H1 (cell line): ENCODE measurements at regions not wholly inside any gene's neighbourhood (a gene's known extent, or its start where the extent isn't known, plus 50 kb on each side); places are given as distances from the start of the nearest gene placed in this dataset.

Source experiments
- CTCF ChIA-PET: fragments of 300-600 bp; sonication (Branson Sonifier 250); formaldehyde crosslinking; loops from one replicate; lab custom pipeline; 2021; ENCODE audit not compliant: partially characterized antibody; lab: Charles Lee
- POLR2A ChIA-PET: fragments of 300-600 bp; sonication (Branson Sonifier 250); formaldehyde crosslinking; loops from one replicate; lab custom pipeline; 2021; ENCODE audit warnings: inconsistent platforms; ENCODE audit not compliant: partially characterized antibody; lab: Charles Lee
- DNase-seq, 2 experiments: peaks; one replicate each; pipeline versions ENCODE4 v3.0.0 to v3.0.0-alpha.2; 2010 to 2022; ENCODE audit warnings: low spot score in 2 of 2, low read depth in 1 of 2, mixed read lengths in 1 of 2
- FAIRE-seq: peaks from 2 replicates; lab custom pipeline; 2011; peaks lifted over from hg19 to GRCh38; lab: Jason Lieb, UNC
- H2AFZ ChIP-seq: 2 replicates; pipeline ENCODE4 v1.8.1; 2012; ENCODE audit warnings: low read length, inconsistent platforms
- H2AK5ac ChIP-seq: 2 replicates; pipeline ENCODE4 v1.6.1; 2013; ENCODE audit warnings: low read depth, low read length
- H2BK120ac ChIP-seq: replicated peaks from 2 replicates; pipeline ENCODE3; 2013; ENCODE audit warnings: low read depth, low read length, inconsistent platforms
- H2BK12ac ChIP-seq: 2 replicates; pipeline ENCODE4 v1.6.1; 2013; ENCODE audit warnings: low read depth, low read length
- H2BK15ac ChIP-seq: 2 replicates; pipeline ENCODE4 v1.6.1; 2013; ENCODE audit warnings: low read length
- H2BK20ac ChIP-seq: 2 replicates; pipeline ENCODE4 v1.6.1; 2013; ENCODE audit warnings: low read length
- H2BK5ac ChIP-seq: 2 replicates; pipeline ENCODE4 v1.6.1; 2013; ENCODE audit warnings: low read depth, low read length
- H3K14ac ChIP-seq: 2 replicates; pipeline ENCODE4 v1.6.1; 2013; ENCODE audit warnings: inconsistent platforms; ENCODE audit not compliant: insufficient read length
- H3K18ac ChIP-seq: 2 replicates; pipeline ENCODE4 v1.6.1; 2013; ENCODE audit warnings: low read length; ENCODE audit errors: extremely low read depth
- H3K23ac ChIP-seq: 2 replicates; pipeline ENCODE4 v1.6.1; 2013; ENCODE audit warnings: inconsistent platforms; ENCODE audit not compliant: insufficient read length
- H3K23me2 ChIP-seq: 2 replicates; pipeline ENCODE4 v1.6.1; 2013; ENCODE audit warnings: low read depth, low read length
- H3K27ac ChIP-seq: 2 replicates; pipeline ENCODE4 v1.6.1; 2011; ENCODE audit warnings: low read depth, low read length, inconsistent platforms
- H3K27me3 ChIP-seq, 4 experiments: replicated peaks in 1 of 4; 1 replicate in 1 of 4; 2 replicates in 3 of 4; pipeline versions ENCODE4 v1.6.1 to v1.8.1; 2011 to 2013; ENCODE audit warnings: low read length in 3 of 4, mild to moderate bottlenecking in 3 of 4, inconsistent platforms in 2 of 4, mixed read lengths in 2 of 4, moderate library complexity in 1 of 4; ENCODE audit not compliant: control insufficient read depth in 3 of 4, insufficient read depth in 3 of 4; ENCODE audit errors: extremely low read depth in 1 of 4
- H3K36me3 ChIP-seq, 4 experiments: 2 replicates each; pipeline versions ENCODE4 v1.6.1 to v1.8.1; 2011 to 2013; ENCODE audit warnings: mild to moderate bottlenecking in 4 of 4, low read length in 3 of 4, moderate library complexity in 2 of 4, control low read depth in 1 of 4, inconsistent platforms in 1 of 4; ENCODE audit not compliant: insufficient read depth in 4 of 4, control insufficient read depth in 2 of 4
- H3K4ac ChIP-seq: replicated peaks from 2 replicates; pipeline ENCODE3; 2013; ENCODE audit warnings: low read length, low read depth, mixed read lengths, inconsistent platforms; ENCODE audit not compliant: insufficient read length
- H3K4me1 ChIP-seq, 4 experiments: replicated peaks in 1 of 4; 1 replicate in 1 of 4; 2 replicates in 3 of 4; pipeline versions ENCODE4 v1.6.1 to v1.8.1; 2011 to 2013; ENCODE audit warnings: low read length in 3 of 4, inconsistent platforms in 2 of 4, mixed read lengths in 1 of 4; ENCODE audit not compliant: insufficient read depth in 4 of 4, control insufficient read depth in 3 of 4
- H3K4me2 ChIP-seq, 2 experiments: 2 replicates each; pipeline versions ENCODE4 v1.6.1 to v1.8.1; 2011 to 2013; ENCODE audit warnings: low read depth in 2 of 2, low read length in 2 of 2, control low read depth in 1 of 2, inconsistent platforms in 1 of 2, mild to moderate bottlenecking in 1 of 2; ENCODE audit not compliant: insufficient read depth in 1 of 2
- H3K4me3 ChIP-seq, 4 experiments: fragments of 200-600, 300-600 bp in 1 of 4; sonication (generic), shearing (Covaris generic), sonication (Bioruptor Twin) in 1 of 4; 2 replicates each; pipeline versions ENCODE4 v1.5.1 to v1.8.1; 2011 to 2016; ENCODE audit warnings: low read length in 4 of 4, low read depth in 3 of 4, control low read depth in 2 of 4, inconsistent platforms in 2 of 4, mild to moderate bottlenecking in 2 of 4, mixed read lengths in 1 of 4, moderate library complexity in 1 of 4; ENCODE audit not compliant: insufficient read depth in 2 of 4; ENCODE audit errors: extremely low read depth in 1 of 4
- H3K56ac ChIP-seq: replicated peaks from 2 replicates; pipeline ENCODE3; 2013; ENCODE audit warnings: low read depth, mild to moderate bottlenecking, mixed read lengths, low read length, inconsistent platforms; ENCODE audit not compliant: insufficient read length
- H3K79me1 ChIP-seq: 2 replicates; pipeline ENCODE4 v1.6.1; 2013; ENCODE audit warnings: low read depth, low read length, control low read depth
- H3K79me2 ChIP-seq, 2 experiments: 2 replicates each; pipeline versions ENCODE4 v1.6.1 to v1.8.1; 2012 to 2013; ENCODE audit warnings: low read length in 2 of 2, mild to moderate bottlenecking in 2 of 2, inconsistent platforms in 1 of 2; ENCODE audit not compliant: insufficient read depth in 2 of 2, control insufficient read depth in 1 of 2
- H3K9ac ChIP-seq, 4 experiments: replicated peaks in 1 of 4; 1 replicate in 1 of 4; 2 replicates in 3 of 4; pipeline versions ENCODE4 v1.6.1 to v1.8.1; 2011 to 2013; ENCODE audit warnings: low read depth in 3 of 4, low read length in 3 of 4, control low read depth in 2 of 4, mild to moderate bottlenecking in 2 of 4, moderate library complexity in 2 of 4, inconsistent platforms in 1 of 4; ENCODE audit errors: extremely low read depth in 1 of 4
- H3K9me3 ChIP-seq, 2 experiments: 2 replicates each; pipeline versions ENCODE4 v1.6.1 to v1.8.1; 2012 to 2013; ENCODE audit warnings: mild to moderate bottlenecking in 2 of 2, moderate library complexity in 2 of 2, control low read depth in 1 of 2, inconsistent platforms in 1 of 2, low read depth in 1 of 2, low read length in 1 of 2, mixed read lengths in 1 of 2; ENCODE audit not compliant: insufficient read depth in 2 of 2
- H4K20me1 ChIP-seq, 2 experiments: replicated peaks in 1 of 2; 2 replicates each; pipeline versions ENCODE3 to v1.8.1; 2011 to 2013; ENCODE audit warnings: inconsistent platforms in 2 of 2, low read length in 2 of 2, mild to moderate bottlenecking in 1 of 2; ENCODE audit not compliant: insufficient read depth in 2 of 2, control insufficient read depth in 1 of 2
- H4K5ac ChIP-seq: 2 replicates; pipeline ENCODE4 v1.6.1; 2013; ENCODE audit warnings: low read length, low read depth, mixed read lengths, inconsistent platforms; ENCODE audit not compliant: insufficient read length
- H4K8ac ChIP-seq: 2 replicates; pipeline ENCODE4 v1.8.0; 2013; ENCODE audit warnings: mild to moderate bottlenecking, moderate library complexity, low read length, inconsistent platforms; ENCODE audit not compliant: insufficient read depth; ENCODE audit errors: extremely low read depth
- H4K91ac ChIP-seq: replicated peaks from 2 replicates; pipeline ENCODE3; 2013; ENCODE audit warnings: low read length, mixed read lengths, inconsistent platforms; ENCODE audit not compliant: insufficient read length
- BRCA1 ChIP-seq: IDR thresholded peaks from 2 replicates; pipeline ENCODE4 v1.6.1; 2012; ENCODE audit warnings: low read depth, low read length, improper control_type of control experiment
- HDAC6 ChIP-seq: IDR thresholded peaks from one replicate; pipeline ENCODE4 v1.7.1; 2012; ENCODE audit warnings: low read depth, mild to moderate bottlenecking, inconsistent platforms, low read length, moderate library complexity
- JUN ChIP-seq: IDR thresholded peaks from 2 replicates; pipeline ENCODE4 v1.6.1; 2011; ENCODE audit warnings: low read depth, mild to moderate bottlenecking, improper control_type of control experiment, low read length
- KDM1A ChIP-seq: fragments of 200-600, 300-600 bp; sonication (generic); IDR thresholded peaks from 2 replicates; pipeline ENCODE4 v1.7.1; 2016; ENCODE audit warnings: mild to moderate bottlenecking, low read length, borderline replicate concordance
- MAX ChIP-seq: IDR thresholded peaks from 2 replicates; pipeline ENCODE4 v1.6.1; 2012; ENCODE audit warnings: inconsistent platforms
- POLR2AphosphoS5 ChIP-seq: IDR thresholded peaks from 2 replicates; pipeline ENCODE4 v1.6.1; 2011; ENCODE audit warnings: low read depth, low read length
- RBBP5 ChIP-seq: IDR thresholded peaks from 2 replicates; pipeline ENCODE4 v1.7.1; 2012; ENCODE audit warnings: low read depth, mild to moderate bottlenecking, inconsistent platforms, low read length, moderate library complexity, borderline replicate concordance
- RFX5 ChIP-seq: IDR thresholded peaks from 2 replicates; pipeline ENCODE4 v1.6.1; 2011; ENCODE audit warnings: low read depth, low read length, improper control_type of control experiment, borderline replicate concordance
- RXRA ChIP-seq: IDR thresholded peaks from 2 replicates; pipeline ENCODE4 v1.6.1; 2011; ENCODE audit warnings: low read depth, mild to moderate bottlenecking, low read length, moderate library complexity; ENCODE audit not compliant: insufficient read depth
- SIRT6 ChIP-seq: IDR thresholded peaks from one replicate; pipeline ENCODE4 v1.7.1; 2012; ENCODE audit warnings: low read length, inconsistent platforms
- TAF1 ChIP-seq: IDR thresholded peaks from 2 replicates; pipeline ENCODE4 v1.6.1; 2011; ENCODE audit warnings: mild to moderate bottlenecking, low read depth, low read length
- TCF12 ChIP-seq: IDR thresholded peaks from 2 replicates; pipeline ENCODE4 v1.6.1; 2011; ENCODE audit warnings: low read depth, mild to moderate bottlenecking, low read length
- USF2 ChIP-seq: IDR thresholded peaks from 2 replicates; pipeline ENCODE4 v1.6.1; 2011; ENCODE audit warnings: low read length, improper control_type of control experiment
- ZNF274 ChIP-seq: IDR thresholded peaks from 2 replicates; pipeline ENCODE4 v1.7.0; 2012; ENCODE audit warnings: low read length, borderline replicate concordance; ENCODE audit errors: extremely low read depth
- whole genome bisulfite sequencing, 2 experiments: shearing (Covaris generic) in 1 of 2; methylation state at CpG; one replicate each; pipeline versions ENCODE4 v1.1.6 to v1.1.7; 2013 to 2015; ENCODE audit warnings: low lambda C conversion rate in 2 of 2, mixed read lengths in 2 of 2, inconsistent platforms in 1 of 2, low coverage in 1 of 2, missing lambda C conversion rate in 1 of 2; ENCODE audit not compliant: insufficient replicate concordance in 2 of 2, insufficient coverage in 1 of 2, insufficient read length in 1 of 2; ENCODE audit errors: extremely low coverage in 1 of 2, missing lambda C conversion rate in 1 of 2; 5-methylcytosine and 5-hydroxymethylcytosine counted together

GRCh38 chr3:125767641-125768040, 172.3 kb upstream of the OSBPL11 start:
- no peaks in the 10 kb centered on the region for H3K36me3 ChIP-seq
- ChIA-PET CTCF (interaction anchor here (1.0 kb wide), 1 partner anchor 8 kb away, joined by 4 read pairs; no protein-coding TSS in a partner anchor), POLR2A (no interaction called here)
- no peak overlapping the region for H2BK20ac ChIP-seq
- no peak overlapping the region for H2AK5ac ChIP-seq
- no peaks in the 10 kb centered on the region for H3K79me1 ChIP-seq
- H3K4ac ChIP-seq: no peak overlapping the region
- H2BK120ac ChIP-seq: no peak overlapping the region
- no peak overlapping the region for H3K18ac ChIP-seq
- FAIRE-seq (no peak), DNase-seq (no peak)
- no peak overlapping the region for H3K9ac ChIP-seq
- H3K27me3 ChIP-seq: peaks cover 0 to 16% (median 10%) of the 10 kb centered on the region in 4 experiments; a peak in 6 of 7 replicates
- H3K23me2 ChIP-seq: no peaks in the 10 kb centered on the region
- H4K8ac ChIP-seq: no peak overlapping the region
- peaks cover 0 to 10% (median 1%) of the 10 kb centered on the region in 4 experiments; a peak in 4 of 7 replicates for H3K4me1 ChIP-seq
- H3K4me2 ChIP-seq: 0 out of 4 replicates have a peak overlapping the region, but pooled peaks of 1 of the 2 experiments have one; percentile 22
- H2BK15ac ChIP-seq: no peak overlapping the region
- no peaks in the 10 kb centered on the region for H4K20me1 ChIP-seq
- H2BK12ac ChIP-seq: no peak overlapping the region
- H3K79me2 ChIP-seq: no peaks in the 10 kb centered on the region
- H3K4me3 ChIP-seq: no peak overlapping the region; a peak in 1 of 8 replicates
- H4K5ac ChIP-seq: no peak overlapping the region
- no peak overlapping the region for H3K56ac ChIP-seq
- H3K14ac ChIP-seq: no peak overlapping the region
- no peak overlapping the region for H2AFZ ChIP-seq
- H3K27ac ChIP-seq: no peak overlapping the region
- 88% methylated on average over 14 of the region's 14 CpGs; no CpG with 5 or more reads in 1 of the 2 experiments for whole genome bisulfite sequencing, 2 experiments
- H3K23ac ChIP-seq: no peak overlapping the region
- H2BK5ac ChIP-seq: no peak overlapping the region
- no peaks in the 10 kb centered on the region for H3K9me3 ChIP-seq
- no peak overlapping the region for H4K91ac ChIP-seq
- no peak for TF ChIP-seq USF2
- no peak for TF ChIP-seq POLR2AphosphoS5
- TF ChIP-seq ZNF274: no peak
- no peak for TF ChIP-seq KDM1A
- no peak for TF ChIP-seq JUN
- TF ChIP-seq BRCA1: no peak
- no peak for TF ChIP-seq RXRA
- TF ChIP-seq TAF1: no peak
- TF ChIP-seq HDAC6: no peak
- no peak for TF ChIP-seq RBBP5
- no peak for TF ChIP-seq MAX
- TF ChIP-seq RFX5: no peak
- TF ChIP-seq SIRT6: no peak
- TF ChIP-seq TCF12: no peak
